ENCODE measurements at regions not wholly inside any gene's neighbourhood (a gene's known extent, or its start where the extent isn't known, plus 50 kb on each side); places are given as distances from the start of the nearest gene placed in this dataset.

DNA sequence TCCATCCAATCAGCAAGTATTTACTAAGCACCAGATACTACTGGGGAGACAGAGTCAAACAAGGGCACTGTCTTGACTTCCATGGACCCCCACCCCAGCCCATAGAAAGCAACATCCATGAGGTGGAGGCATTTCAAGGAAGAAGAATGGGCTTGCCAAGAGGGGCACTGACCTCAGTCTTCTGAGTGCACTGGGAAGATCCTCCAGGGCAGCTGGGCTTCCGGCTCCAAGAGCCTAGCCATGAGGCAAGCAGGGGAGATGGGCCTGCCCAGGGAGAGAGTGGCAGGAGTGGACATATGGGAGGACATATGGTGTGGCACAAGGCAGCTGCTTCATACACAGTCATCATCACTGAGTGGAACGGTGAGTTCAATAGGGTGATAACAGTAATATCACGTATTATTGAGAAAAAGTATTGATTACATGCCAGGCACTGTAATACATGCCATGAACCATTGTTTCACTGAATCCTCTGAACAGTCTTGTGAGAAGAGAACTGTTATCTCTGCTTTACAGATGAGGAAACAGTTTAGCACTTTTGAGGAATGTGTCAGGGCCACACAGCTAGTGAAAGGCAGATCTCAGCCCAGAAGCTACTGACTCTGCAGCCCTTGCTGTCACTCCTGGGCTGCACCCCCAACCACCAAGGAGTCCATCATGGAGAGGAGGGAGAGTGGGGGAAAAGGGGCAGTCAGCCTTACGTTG is 331.7 kb upstream of the ZMIZ1 start:
- no peak for DNase-seq

DNA sequence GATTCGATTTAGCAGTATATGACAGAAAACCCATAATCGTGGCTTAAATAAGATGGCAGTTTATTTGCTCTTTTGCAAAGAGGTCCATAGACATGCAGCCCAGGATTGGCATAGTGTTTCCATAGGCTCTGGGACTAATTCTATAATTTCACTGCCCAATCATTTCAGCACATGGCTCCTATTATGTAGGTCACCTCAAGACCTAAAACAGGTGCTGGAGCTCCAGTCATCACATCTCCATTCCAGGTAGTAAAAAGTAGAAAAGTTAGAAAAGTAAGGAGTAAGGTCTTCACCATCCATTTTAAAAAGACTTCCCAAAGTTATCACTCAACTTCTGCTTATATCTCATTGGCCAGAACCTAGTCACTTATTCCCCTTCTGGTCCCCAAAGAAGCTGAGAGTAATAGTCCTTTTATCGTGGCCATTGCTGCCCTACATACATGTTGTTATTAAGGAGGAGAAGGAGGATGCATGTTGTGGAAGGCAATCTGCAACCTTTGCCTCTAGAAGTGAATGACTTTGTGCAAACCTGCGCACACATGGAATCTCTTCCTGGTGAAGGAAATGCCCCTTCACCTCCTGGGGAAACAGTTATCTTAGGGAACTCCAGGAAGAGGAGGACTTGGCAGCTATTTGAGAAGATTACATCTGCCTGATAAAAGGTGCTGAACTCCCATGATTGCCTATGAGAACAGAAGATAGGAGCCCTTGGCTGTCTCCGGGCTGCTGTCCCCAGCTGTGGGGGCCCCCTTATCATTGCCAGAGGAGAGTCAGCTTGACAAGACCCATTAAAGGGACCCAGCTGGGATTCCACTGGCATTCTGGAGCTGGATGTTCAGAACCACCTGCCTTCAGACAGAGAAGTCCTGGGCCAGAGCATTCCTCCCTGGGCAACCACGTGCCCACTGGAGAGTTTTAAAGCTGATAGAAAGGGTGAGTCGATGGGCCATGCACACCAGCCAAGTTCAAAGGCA is 330.6 kb upstream of the ZMIZ1 start:
- DNase-seq, result no peak

DNA sequence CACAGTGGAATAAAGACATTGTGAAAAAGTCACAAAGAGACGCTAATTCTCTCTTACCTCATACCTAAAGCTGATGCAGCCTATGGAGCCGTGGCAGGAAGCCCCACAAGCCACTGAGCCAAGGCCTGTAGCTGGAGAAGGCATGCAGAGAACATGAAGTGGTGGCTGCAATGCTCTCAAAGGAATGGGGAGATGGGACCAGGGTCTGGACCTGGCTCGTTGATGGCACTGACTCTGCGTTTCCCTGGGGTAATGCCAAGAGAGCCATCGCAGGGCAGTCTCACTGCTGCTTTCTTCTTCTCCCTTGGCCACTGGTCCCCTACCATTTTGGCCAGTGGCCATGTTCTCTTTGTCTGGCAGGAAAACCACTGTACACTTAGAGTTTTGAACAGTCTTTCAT is 329.9 kb upstream of the ZMIZ1 start:
- no peak for DNase-seq

DNA sequence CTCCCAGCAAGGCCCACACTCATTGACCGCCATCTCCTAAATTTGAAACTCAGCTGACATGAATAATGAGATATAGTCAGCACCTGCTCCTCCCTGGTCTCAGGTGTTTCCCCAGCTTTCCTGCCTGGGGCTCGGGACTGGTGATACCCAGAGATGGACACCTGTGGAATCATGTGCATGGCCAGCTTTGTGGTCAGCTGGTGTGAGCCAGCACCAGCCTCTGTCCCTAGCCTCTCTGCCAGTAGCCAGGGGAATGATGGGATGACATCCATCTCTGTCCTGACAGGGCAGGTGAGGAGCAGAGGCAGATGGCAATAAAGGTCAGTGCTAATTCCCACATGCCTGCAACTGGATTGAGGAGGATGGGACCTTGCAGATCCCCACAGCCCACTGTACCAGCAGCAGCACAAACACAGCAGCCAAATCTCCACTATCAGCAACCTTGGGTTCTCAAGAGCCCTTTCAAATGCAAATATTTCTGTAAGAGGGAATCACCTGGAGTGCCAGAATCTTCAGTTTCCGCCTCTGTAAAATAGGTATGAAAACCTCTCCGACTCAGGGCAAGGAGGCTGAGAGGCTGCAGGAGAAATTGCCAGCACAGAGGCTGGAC is 329.2 kb upstream of the ZMIZ1 start:
- DNase-seq, result no peak

DNA sequence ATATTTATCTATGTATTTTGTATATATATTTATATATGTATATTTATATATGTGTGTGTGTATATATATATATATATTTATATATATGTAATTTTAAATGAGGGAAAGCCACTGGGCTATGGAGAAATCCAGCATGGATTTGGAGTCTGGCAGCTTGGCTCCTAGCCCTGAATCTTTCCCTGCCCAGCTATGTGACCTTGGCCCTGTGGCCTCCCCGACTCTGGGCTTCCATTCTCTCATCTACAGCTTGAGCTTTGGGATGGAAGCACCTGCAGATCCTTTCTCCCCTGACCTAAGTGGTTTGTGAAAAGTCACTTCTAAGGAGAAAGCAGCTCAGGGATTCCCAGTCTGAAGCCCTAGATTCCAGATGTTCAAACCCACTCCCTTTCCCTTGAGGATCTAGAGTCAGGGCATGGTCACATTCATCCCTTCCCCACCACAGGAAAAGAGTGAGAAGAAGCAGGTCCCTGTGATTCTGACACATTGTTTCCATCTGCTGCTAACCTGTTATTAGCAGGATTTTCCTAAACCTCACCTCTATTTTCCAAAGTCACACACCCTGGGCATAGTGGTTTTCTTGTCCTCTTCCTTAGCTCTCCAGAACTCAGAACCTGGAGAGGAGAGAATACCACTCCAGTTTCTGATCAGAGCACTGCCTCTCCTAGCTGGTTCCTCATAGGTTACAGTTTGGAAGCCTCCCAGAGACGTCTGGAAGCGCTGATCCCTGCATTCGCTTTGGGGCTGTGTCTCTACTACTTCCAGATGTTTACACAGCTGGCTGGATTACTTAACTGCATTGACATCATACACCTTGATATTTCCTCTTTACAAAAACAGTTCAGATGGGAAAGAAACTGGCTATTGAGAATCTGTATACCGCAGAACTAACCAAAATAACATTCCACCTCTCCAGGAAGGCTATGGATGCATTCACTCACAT is 327.5 kb upstream of the ZMIZ1 start:
- DNase-seq, result no peak

DNA sequence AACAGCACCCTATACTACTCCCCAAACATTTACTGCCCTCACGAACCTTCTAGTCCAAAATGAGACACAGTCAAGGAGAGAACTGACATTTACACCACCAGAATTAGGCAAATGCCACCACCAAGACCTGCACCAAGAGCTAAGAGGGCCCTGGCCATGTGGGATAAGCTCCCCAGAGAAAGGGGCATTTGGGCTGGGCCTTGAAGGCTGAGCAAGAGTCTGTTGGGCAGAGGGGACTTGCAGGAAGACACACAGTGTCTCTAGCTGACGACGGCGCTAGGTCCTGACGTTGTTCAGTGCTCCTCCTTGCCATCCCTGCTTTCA is 326.4 kb upstream of the ZMIZ1 start:
- DNase-seq, result no peak

DNA sequence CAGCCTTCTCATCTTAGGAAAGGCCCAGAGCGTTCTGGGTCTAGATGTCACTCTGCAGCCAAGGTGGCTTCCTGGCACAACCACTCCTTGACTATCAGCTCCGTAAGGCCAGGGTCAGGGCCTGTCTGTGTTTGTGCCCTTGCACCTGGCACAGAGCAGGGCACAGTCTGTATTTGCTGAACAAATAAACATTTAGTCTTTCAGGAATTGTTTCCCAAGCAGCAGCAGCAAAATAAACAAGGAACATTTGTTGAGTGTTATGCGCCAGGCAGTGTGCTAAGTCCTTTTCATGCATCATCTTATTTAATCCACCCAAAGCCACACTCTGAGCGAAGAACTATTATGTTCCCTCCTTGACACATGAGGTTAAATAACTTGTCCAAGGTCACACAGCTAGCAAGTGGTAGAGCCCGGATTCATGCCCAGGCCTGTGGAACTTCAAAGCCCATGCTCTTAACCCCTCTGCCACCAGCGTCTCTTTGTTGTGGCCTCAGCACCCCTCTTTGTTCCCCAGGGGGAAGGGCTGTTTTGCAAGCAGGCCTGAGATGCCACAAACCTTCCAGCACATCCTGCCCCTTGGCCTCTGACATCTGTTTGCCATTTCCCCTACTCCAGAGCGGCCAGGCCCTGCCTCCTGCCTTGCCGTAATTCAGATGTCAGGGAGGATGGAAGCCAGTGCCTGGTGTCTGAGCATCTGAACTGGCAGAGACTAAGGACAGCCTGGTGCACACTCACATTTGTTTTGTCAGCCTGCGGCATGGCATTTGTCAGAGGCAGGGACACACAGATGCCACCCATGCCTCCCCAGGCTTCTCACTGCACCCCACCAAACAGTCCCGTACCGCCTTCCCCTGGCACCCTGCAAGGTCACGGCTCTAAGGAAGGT is 325.8 kb upstream of the ZMIZ1 start:
- no peak for DNase-seq

DNA sequence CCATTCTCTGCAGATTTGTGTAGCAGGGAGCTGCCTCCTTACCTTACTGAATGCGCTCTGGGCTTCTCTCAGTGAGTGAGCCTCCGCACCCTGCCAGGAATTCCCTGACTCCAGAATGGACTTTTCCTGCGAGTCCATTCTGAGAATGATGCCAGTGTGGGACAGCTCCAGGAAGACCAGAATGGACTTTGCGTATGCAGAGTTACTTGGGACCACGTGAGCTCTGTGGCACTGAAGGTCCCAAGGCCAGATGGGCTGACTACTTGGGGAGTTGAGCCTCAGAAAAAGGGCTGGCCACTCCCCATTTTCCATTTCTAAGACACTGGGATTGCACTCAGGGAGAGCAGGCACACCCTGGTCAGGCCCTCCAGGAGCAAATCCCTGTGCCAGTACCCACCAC is 324.7 kb upstream of the ZMIZ1 start:
- no peak for DNase-seq

DNA sequence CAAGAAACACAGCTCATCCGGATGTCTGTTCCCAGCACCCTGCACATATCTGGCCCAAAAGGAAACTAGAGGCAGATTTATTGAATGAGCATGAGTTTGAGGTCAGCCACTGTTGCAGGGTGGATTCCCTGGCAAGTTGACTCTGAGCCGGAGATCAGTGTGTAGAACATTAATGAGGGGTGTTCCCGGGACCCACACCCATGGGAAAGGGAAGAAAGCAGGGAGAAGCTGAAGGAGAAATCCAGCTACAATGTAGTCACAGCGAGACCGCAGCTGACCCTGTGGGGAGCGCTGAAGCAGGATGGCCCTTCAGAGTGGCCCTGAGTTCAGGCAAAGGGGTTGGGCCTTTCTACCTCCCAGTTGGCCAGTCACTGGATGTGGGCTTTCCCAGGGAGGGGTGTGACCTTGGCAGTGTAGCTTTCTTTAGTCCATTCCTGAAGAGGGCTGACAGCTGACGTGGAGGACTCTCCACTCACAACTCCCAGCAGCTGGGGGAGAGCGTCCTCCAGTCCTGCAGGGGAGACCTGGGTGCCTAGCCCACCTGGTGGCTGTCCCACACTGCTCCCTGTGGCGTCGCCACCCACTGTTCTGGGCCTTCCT is 324.2 kb upstream of the ZMIZ1 start:
- DNase-seq, result no peak

DNA sequence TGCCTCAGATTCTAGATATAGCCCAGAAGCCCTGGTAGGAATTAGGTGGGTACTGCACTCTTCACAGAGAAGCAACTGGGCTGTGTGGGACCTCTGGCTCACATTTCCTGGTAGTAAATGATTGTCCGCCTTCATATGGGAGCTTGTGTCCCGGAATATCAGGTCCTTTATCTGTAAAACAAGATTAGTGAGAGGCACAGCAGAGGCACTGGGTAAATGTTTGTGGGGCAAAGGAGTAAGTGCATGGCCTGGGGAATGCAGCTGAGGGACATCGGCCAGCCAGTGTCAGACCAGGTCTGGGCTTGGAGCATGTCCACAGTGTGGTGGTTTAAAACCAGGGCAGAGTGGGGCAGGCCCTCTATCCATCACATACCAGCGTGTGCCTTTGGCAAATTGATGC is 323.3 kb upstream of the ZMIZ1 start:
- DNase-seq, result peak; percentile 36

DNA sequence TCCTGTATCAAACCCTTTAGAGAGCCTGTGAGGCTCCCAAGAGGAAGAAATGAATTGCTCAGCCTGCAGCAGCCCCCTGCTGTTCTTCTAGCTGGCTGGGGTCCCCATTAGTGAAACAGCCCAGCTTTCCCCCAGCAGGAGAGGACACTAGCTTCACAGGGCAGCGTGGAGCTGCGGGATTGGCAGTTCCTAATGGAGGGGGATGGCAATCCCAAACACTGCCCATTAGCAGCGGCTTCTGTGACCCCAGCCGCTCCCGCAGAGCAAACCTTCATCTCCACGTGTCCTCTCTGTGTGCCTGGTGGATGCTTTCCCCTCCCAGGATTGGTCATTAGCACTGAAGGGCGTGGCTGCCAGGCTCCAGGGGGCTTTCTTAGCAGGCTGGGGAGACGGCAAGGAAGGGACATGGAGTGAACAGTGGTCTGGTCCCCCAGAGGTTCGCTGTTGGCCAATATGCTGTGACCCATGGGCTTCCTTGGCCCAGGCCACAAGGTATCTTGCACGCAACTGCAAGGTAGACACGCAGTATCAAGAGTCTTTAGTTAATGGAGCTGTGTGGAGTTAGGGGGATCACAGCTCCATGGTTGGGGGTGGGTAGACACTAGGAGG is 322.5 kb upstream of the ZMIZ1 start:
- no peak for DNase-seq

DNA sequence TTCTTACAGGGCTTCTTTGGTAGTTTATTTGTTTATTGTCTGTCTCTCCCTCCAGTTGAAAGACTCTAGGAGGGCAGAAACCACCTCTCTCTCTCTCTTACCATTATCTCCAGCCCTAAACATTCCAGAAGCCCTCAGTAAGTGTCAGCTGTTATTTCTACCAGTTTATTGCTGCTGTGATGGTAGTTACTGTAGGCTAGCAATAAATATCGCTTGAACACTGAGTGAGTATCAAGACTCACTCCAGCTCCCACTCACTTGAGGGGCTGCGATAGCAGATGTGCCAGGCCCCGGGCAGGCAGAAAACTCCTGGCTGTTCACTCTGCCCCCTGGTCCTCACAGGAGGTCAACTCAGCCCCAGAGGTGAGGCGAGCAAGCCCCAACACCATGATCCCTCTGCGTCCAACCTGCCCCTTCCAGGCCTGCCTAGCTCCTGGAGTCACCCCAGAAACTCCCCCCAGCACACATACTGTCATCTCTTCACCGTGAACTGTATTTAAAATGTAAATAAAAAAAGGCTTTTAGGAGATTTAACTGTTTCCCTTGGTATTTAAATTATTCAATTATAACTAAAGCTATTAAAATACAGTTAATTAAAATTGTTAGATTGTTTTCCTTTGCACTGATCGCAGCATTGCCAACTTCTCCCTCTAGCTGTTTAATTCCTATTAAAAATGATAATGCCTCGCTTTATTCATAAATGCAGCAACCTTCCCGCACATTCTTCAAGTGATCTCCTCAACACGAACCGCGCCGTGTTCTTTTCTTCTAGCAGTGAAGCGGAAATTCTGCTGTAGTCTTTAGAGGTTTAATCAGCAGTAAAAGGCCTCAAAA is 321.1 kb upstream of the ZMIZ1 start:
- no peak for DNase-seq

DNA sequence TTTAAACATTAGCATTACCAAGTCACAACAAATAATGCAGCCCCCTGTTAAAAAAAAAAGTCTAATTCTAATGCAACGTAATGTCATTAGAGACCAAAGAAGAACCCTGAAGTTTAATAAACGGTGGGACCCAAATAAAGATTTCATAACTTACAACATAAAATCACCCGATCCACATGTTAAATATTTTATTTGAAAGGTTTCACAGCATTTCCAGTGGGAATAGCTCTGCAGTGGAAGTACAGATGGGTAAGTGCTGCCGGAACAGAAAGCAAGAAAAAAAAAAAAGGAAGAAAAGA is 320.6 kb upstream of the ZMIZ1 start:
- DNase-seq, result no peak

DNA sequence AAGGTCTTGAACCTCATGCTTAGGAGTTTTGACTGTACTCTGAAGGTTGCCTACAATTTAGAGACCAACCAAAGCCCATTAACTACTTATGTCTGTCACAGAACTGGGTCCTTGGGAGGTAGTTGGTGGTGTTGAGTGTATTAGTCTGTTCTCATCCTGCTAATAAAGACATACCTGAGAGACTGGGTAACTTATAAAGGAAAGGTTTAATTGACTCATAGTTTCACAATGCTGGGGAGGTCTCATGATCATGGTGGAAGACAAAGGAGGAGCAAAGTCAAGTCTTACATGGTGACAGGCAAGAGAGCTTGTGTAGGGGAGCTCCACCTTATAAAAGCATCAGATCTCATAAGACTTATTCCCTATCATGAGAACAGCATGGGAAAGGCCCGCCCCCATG is 319.6 kb upstream of the ZMIZ1 start:
- no peak for DNase-seq

DNA sequence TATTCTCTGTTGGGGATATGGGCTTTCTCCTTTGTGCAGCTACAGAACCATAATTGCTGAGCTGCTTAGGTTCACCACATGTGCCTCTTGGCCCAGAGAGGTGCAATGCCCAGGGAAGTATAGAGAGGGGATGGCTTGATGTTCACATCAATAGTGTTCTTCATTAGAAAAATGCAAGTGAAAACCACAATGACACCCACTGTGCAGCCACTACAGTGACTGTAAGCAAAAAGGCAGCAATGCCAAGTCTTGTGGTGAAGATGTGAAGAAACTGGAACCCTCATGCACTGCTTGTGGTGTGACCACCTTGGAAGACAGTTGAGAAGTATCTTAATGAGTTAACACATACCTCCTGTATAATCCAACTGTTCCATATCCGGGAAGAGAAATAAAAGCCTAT is 318.9 kb upstream of the ZMIZ1 start:
- DNase-seq, result no peak

DNA sequence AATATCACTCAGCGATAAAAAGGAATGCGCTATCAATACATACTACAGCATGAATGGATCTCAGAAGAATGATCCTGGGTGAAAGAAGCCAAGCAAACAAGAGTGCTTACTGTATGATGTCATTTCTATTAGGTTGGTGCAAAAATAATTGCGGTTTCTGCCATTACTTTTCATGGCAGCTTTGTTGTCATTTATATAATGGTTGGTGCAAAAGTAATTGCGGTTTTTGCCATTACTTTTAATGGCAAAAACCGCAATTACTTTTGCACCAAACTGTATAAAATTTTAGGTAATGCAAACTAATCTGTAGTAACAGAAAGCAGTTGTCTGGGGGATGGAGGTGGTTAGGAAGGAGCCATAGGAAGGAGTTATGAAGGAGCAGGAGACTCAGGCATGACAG is 318.3 kb upstream of the ZMIZ1 start:
- DNase-seq, result no peak

DNA sequence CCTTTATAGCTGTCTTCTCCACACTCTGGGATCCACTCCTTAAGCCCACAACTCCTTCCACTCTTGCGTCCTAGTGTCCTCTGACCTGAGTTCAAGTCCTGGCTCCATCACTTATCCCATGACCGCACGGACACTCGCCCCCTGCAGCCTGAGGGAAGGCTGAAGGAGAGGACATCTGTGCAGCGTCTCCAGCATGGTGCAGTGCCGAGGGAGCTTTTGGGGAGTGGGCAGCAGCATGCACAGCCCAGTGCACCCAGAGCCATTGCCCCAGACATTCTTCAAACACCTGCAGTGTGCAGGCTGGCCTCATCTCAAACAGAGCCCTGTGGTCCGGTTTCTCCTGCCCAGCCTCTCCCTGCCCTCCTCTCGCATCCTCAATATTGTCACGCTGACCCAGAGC is 317.1 kb upstream of the ZMIZ1 start:
- DNase-seq, result no peak

DNA sequence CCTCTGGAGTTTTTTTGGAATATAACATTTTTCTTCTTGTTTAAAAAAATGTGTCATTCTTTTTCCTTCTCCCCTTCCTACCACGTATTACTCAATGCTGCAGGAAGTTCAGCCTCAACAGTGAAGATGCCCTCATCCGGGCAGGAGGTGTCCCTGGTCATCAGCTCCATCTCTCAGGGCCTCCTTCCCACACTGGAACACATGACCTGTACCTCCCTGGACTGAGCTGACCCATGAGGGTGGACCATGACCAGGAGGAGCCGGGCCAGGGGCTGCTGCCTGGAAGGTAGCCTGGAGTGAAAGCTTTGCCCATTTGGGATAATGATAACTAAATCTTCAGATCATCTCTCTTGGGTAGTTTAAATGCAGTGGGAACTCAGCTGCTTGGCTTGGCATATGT is 316.5 kb upstream of the ZMIZ1 start:
- DNase-seq, result no peak

DNA sequence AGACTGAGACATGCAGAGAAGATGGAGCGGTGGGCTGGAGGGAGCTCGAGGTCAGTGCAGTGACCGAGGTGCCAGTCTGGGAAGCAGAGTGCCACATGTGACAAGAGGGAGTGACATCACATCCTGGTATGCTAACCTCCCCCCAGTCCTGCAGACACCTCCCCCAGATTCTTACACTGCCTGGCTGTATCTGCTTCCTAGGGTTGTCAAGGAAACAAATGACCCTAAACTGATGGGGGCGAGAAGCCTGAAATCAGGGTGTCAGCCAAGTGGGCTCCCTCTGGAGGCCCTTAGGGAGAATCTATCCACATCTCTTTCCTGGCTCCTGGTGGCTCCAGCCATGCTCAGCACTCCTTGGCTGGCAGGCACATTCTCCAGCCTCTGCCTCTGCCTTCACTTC is 316.1 kb upstream of the ZMIZ1 start:
- DNase-seq, result no peak
